Omental fat pad (tissue), 3 donors: ENCODE measurements at regions not wholly inside any gene's neighbourhood (a gene's known extent, or its start where the extent isn't known, plus 50 kb on each side); places are given as distances from the start of the nearest gene placed in this dataset.

Source experiments
- ATAC-seq: fragments of 150-250 bp; one replicate; pipeline ENCODE4 v1.9.1; 2016; ENCODE audit warnings: mild to moderate bottlenecking, moderate library complexity; ENCODE audit not compliant: low FRiP score
- DNase-seq: peaks from one replicate; pipeline ENCODE4 v3.0.0-alpha.2; 2019; ENCODE audit warnings: low spot score
- TF ChIP-seq, protein P1 (sequence below), 3 donors: fragments of 450-650 bp; IDR thresholded peaks; one replicate each; pipeline ENCODE4 v1.5.1; 2016 to 2017; ENCODE audit warnings: antibody characterized with exemption in 3 of 3, mild to moderate bottlenecking in 3 of 3, moderate library complexity in 2 of 3

DNA sequence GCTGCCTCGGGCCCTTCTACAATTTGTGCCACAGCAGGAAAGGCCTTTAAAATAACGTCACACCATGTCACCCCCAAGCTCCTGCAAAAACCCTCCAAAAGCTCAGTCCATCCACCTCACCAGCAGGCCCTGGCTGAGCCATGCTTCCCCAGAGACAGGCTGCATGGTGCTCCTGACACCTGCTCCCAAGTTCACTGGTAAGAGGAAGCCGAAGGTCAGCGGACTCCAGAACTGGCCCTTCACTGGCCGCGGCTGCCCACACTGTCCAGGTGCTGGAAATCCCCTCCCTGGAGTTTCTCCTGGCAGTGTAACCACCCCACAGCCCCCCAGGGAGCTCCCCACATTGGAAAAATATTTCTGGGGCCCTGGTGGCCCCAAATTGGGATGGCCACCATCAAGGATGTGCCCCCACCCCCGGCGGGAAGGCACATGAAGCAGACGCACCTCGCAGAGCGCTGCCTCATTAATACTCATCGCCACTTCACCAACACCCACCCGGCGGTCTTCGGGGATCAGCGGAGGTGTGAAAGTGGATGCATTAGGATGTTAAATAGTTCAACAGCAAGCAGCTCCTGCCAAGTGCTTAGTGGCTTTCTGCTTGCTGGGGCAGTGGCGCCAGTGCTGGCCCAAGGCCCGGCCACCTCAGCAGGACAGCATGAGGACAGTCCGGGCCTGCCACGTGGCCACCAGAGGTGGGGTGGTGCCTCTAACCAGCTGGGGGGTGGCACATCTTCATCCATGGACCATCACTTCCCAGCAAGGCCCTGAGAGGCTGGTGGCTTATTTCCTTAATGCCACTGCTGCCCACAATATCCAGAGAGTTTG is 146.1 kb upstream of the IQSEC1 start:
- TF ChIP-seq, protein P1, sequence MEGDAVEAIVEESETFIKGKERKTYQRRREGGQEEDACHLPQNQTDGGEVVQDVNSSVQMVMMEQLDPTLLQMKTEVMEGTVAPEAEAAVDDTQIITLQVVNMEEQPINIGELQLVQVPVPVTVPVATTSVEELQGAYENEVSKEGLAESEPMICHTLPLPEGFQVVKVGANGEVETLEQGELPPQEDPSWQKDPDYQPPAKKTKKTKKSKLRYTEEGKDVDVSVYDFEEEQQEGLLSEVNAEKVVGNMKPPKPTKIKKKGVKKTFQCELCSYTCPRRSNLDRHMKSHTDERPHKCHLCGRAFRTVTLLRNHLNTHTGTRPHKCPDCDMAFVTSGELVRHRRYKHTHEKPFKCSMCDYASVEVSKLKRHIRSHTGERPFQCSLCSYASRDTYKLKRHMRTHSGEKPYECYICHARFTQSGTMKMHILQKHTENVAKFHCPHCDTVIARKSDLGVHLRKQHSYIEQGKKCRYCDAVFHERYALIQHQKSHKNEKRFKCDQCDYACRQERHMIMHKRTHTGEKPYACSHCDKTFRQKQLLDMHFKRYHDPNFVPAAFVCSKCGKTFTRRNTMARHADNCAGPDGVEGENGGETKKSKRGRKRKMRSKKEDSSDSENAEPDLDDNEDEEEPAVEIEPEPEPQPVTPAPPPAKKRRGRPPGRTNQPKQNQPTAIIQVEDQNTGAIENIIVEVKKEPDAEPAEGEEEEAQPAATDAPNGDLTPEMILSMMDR (IDR thresholded peaks at IDR 0.05): no peak
- ATAC-seq (no peak), DNase-seq (no peak)

DNA sequence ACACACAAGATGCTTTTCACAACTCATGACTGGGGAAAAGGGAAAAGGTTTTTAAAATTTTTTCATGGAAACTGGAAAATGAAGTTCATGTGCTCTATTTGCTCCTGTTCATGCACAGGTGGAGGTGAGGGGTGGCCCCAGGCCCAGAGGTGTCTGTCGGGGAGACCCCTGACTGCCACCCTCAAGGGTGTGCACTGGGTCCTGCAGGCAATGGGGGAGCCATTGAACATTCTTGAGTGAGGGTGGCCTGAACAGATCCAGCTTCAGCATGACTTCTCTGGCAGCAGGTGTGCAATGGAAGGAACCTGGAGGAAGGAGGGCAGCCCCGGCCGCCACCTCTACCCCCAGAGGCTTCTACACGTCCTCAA is 145.3 kb upstream of the IQSEC1 start:
- TF ChIP-seq, protein P1 (IDR thresholded peaks at IDR 0.05): no peak
- DNase-seq (no peak), ATAC-seq (no peak)

DNA sequence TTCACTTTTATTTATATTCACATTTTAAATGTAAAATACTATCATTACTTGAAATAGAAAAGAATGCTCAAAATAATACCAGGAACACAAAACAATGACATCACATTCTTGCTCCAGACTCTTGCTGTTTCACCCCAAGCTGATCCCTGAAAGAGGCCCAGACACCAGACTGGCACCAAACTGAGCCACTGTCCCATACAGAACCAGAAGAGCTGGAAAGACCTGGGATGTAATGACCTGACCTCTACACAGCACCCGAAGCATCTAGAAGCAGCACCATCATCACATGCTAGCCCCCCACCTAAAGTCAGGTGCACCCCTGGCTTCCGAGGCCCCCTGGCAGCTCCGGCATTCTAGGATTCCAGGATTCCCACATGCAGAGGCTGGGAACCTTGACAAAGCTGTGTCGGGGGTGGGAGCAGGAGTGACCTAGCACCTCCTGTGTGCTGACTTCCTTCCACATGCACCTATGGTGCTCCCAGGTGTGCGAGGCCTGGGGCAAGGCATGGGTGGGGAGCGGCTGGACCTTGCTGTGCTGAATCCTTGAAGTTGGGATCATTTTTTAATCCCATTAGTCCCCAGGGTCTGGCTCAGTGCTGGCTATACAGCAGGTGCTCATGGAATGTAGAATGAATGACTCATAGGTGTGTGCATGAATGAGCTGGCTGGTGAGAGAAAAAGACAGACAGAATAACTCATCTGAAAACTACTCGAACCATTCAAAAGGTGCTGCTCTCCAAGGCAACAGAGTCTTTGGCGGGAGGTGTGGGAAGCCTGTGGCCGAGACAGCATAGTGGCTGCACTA is 144.7 kb upstream of the IQSEC1 start:
- no peak for ATAC-seq
- TF ChIP-seq, protein P1 (IDR thresholded peaks at IDR 0.05): no peak
- no peak for DNase-seq

DNA sequence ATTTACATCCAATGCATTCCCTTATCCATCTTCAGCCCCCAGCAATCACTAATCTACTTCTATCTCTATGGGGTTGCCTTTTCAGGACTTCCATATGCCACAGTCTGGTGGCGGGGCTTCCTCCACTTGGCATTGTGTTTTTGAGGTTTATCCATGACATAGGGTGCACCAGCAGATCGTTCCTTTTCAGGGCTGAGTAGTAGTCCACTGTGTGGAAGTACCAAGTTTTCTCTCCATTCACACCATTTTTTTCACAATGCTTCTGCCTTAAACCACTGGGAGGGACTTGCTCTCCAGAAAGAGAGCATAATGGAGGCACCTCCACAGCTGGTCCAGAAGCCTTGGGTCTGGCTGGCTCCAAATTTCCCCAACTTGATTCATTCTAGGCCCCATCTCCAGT is 144.0 kb upstream of the IQSEC1 start:
- DNase-seq: no peak
- ATAC-seq: no peak
- TF ChIP-seq, protein P1 (IDR thresholded peaks at IDR 0.05): no peak

- DNase-seq: no peak
- ATAC-seq: peak; percentile 27
- TF ChIP-seq, protein P1 (IDR thresholded peaks at IDR 0.05): no peak
Measured at GRCh38 chr3:13215940-13216546, 142.8 kb upstream of the IQSEC1 start.

DNA sequence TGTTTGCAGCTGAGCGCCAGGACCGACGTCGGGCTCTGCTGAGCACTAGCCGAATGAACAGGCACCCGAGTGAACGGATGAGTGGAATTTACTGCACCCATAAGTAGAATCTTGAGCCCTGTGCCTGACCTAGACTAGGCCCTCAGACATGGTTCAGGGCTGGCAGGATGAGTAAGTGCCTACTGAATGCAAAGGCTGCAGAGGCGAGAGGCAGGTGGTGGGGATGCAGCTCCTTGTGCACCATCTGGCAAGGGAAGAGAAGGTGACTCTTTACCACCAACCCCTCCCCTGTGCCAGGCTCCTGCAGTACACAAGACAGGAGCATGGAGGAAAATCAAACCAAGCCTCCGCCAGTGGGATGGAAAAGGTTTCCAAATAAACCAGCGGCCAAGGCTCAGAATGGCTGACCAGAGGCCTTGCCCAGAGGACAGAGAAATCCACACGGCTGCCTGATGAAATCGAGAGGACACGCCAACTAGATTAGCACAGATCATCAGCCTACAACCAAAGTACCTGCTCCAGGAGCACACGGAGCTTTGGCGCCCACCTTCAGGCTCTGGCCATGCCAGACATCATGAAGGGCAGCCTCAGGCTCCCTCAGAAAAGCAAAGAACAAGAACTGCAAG is 141.7 kb upstream of the IQSEC1 start:
- DNase-seq (no peak), ATAC-seq (no peak)
- TF ChIP-seq, protein P1 (IDR thresholded peaks at IDR 0.05): no peak
